NOMO-1 treated with dmso at 0.1 percent for 144 hours (cell line): ENCODE measurements at regions not wholly inside any gene's neighbourhood (a gene's known extent, or its start where the extent isn't known, plus 50 kb on each side); places are given as distances from the start of the nearest gene placed in this dataset.

Source experiments
- DNase-seq: peaks from one replicate; lab custom pipeline; 2025; ENCODE audit not compliant: unreplicated experiment; lab: John Stamatoyannopoulos, UW

DNA sequence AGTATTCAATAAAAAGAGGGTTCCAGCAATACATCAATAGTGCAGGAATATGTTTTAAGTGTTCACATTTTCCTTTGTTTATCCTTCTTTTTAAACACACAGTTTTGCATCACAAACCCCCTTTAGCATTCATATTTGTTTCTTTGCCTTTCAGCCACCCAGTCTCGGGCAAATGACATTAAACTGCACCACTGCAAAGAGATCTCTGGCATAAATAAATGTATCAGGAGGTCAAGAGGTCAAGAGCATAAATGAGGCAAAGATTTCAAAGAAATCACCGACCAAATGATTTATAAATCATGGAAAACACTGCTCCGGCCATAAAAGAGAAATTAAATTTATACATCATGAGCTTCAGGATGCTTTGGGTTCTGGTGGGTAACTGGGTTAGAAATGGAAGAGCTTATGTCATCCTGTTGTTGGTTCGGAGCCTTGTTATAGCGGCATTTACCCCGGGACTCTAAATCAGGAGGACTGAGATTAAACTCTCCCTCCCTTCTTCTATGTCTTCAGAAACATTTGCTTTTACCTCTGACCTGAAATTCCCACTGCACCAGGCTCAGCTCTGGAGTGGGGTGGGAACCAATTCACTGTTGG, 449.6 kb upstream of the CLINT1 start:
- no peak for DNase-seq

DNA sequence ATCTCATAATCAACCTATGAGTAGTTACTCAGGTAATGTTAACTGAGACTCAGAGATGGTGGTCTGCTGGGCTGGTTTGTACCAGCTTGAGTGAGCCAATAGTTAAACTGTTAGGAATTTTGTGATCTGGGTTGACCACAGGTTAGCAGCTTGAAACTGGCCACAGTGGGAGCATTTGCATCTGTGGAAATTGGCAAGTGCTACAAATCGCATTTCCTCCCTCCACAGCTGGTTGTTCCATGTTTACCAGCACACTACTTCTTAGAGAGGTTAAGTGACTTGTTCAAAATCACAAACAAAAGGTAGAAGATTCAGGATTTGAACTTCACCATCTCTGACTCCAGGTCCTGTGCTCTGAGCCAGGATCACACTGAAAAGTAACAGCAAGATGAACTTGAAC, 446.9 kb upstream of the CLINT1 start:
- DNase-seq: no peak

DNA sequence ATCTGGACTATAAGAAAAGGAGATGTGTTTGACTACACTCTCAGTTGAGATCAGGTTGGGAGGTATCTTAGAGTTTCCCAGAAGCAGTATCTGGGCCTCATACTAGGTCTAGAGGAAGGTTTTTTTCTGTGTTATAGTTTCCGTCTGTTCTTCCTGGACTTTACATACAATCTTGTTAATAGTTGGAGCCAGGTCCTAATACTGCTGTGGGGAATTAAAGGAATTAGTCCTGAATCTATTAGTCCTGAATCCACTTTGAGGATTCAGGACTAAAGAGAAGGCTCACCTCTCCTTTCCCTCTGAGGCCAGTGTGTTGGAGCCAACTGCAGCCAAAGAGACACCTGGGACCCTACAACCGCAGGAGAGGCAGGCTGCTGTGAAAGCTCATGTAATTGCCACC, 445.7 kb upstream of the CLINT1 start:
- DNase-seq: no peak

DNA sequence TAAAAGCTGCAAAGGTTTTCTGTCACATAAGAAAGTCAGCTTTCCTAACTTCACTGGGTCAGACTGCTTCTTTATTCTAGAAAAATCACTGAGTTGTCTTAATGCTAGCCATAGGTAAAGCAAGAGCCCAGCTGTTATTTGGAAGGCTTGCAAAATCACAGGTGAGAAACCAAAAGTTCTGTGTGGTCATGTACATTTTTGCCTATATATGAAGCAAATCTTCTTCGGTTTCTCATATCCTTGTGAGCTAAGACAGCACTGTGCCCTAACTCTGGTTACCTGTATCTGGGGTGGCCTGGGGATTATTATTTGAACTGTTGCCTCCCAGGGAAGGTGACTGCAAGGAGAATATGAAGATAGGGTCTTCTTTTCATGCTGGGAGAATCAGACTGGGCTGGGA, 444.9 kb upstream of the CLINT1 start:
- no peak for DNase-seq

DNA sequence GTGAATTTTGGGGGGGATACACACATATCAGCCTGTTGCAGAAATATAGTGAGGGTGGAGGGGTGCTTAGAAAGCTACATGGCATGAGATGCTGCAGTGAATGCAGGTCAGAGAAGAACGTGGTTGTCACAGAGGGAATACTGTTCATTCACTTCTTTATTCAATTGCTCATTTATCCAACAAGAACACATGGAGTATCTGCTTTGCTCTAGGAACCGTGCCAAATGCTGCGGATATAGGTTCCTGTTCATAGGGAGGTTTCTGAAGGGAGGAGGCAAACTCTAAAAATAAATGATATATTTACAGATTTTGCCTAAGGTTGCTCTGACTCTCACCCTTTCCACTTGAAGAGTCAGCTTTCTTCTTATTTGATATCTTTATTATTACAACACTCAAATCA, 444.3 kb upstream of the CLINT1 start:
- no peak for DNase-seq

DNA sequence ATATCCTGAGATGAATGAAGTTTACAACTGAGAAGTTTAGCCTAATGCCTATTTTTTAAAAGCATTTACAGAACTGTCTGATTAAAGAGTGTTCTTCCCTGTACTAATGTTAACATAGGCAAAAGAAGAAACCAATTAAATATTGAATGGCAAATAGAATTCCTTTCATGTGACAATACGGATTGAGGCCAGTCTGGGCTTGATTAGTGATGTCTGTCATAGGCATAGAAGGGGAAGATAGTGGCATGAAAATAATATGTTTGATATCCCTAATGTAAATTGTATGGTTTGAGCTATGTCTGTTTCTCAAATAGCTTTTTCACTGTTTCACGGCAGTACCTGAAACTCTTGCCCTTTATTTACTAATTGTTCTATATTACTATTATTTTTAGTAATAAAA, 443.1 kb upstream of the CLINT1 start:
- DNase-seq: no peak

DNA sequence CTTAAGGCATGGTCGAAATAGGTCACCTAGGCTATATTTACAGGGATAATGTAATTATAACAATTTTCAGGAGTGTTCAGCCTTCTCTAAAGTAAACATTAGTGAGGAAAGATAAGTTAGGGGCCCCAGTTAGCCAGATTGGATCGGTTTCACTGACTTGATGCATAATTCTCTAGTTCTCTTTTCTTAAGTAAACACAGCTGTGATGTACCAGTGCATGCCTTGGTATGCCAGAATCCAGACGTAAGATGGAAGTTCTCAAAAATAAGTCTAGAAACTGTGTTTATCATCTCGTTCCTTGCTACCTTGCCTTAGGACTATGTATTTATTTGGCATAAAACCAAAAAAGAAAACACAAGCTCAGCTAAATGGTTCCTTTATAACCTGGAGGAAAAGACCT, 442.2 kb upstream of the CLINT1 start:
- no peak for DNase-seq

DNA sequence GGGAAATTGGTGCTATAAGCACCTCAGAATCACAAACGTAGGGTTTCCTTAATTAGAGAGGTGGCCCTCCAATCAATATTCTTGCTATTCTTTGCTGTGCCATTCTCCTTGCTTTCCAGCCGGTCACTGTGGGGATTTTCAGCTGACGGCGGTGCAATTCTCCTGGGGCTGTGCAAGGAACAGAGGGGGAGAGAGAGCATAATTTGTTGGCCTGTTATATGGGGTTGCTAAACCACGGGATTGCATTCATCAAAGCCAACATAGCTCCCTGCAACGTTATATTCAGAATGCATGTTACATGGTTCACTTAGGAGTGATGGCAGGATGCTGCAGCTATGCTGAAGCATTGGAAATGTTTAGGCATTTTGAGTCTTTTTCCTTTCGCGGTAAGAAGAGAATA, 441.3 kb upstream of the CLINT1 start:
- no peak for DNase-seq

DNA sequence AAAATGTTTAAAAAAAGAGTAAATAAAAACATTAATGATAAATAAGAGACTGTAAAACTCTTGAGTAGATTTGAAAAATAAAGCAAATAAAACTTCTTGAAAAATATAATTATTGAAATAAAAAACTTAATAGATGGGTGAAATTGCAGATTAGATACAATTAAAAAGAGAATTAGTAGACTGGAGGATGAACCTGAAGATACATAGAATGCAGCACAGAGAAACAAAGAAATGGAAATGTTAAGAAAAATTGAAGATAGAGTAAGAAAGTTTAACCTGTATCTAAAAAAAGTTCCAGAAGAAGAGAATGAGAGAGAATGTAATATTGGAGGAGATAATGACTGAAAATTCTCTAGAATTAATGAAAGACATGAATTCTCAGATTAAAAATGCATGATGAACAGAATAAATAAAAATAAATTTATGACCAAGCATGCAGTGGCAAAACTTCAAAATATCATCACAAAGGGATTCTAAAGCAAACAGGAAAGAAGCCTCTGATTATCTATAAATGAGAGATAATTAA, 438.1 kb upstream of the CLINT1 start:
- no peak for DNase-seq

DNA sequence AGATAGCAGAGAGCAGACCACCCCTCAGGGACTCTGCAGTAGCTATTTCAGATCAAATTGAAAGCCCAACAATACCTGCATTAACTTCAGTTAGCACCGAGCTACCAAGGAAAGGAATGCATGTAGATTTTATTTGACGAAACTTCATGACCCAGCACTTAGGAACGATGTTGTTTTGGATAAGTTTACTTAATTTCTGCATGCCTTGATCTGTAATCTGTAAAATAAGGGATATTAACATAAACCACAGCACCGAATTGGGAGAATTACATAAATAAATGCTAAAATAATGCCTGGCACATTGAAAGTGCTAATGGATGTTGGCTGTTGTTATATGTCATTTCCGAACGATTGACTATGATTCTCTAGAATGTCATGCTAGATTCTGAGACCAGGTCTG, 435.8 kb upstream of the CLINT1 start:
- DNase-seq: no peak

DNA sequence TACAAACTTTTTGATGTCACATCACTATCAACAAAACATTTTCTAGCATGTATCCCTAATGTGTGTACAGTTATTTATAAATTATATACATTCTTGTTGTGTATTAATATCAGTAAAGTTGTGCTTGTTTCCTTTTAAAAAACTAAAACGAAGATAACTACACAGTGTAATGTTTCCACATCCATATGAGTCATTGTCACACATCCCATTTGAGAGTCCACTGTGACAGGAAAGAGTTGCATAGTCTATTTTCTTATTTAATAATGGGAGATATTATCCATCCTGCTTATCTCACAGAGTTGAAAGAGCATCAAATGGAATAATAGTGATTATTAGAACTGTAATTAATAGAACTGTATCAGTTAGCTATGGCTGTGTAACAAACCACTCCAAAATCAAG, 434.0 kb upstream of the CLINT1 start:
- no peak for DNase-seq

DNA sequence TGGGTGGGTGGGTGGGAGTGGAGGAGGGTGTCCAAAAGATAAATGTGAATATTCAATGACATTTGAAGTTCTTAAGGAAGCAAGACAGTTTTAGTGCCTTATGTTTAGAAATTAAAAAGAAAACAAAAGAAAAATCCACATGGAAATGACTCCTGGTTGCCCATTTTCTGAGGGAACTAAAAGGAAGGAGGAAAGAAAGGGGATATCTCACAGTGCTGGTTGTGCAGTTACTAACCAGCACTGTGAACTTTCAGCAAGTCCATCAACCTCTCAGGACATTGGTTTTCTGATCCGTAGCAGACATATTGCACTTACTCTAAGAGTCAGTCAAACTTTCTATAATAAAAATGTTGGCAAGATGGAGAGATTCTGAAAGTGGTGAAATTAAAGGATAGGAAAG, 431.0 kb upstream of the CLINT1 start:
- DNase-seq: no peak

DNA sequence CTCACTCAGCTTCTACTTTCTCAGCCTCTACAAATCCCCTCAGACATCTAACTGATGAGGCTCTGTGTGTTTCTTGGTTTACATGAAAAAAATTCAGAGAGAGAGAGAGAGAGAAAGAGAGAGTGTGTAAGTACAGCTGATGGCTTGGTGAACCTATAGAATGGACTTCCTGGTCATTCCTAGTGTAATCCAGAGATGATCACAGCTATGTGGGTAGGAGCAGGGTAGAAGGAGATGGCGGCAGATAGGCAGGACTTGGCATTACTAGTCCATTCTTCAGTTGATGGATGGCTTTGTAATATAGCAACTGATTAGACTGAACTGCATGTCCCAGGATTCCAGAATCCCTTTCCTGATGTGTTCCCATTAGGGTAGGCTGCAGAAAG, 429.3 kb upstream of the CLINT1 start:
- no peak for DNase-seq

DNA sequence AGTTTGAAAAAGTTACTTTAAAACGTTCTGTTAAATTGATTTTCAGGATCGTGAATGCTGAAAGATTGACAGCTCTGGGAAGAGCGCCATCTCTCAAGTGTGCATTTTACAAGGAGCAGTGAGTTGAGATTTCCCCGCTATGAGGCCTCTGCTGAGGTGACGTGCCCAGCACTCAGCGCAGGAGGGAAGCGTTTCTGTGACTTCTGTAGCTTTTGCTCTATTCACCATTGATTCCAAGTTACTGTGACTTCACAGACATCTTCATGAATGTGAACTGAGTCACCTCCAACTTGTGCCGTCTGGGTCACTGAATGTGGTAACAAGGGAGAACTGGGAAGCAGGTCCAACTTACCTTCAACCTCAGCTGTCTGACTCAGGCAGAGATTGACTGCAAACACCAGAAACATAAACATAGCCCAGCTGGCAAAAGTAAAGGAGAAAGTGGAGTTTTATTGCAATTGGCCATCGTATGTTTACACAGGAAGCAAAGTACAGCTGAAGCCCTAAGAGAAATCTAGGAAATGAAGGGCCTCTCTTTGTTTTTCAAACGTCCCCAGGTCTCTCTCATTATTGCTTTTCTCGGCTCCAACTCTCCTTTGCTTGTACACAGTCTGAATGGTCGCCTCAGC, 428.8 kb upstream of the CLINT1 start:
- no peak for DNase-seq

DNA sequence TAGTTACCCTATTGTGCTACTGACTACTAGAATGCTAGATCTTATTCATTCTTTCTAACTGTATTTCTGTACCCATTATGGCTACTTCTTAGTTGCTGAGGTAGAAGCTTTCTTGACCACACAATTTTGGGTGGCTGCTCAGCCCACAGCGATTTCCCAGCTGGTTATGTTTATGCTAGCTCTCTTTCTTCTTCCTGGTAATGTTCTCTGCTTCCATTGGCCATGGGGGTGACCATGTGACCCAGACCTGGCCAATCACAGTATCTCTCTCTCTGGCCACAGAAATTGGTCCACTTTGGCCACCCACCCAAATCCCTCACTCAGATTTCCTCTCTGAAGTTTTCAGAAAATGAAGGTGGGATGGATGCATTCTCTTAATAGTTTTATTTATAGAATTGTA, 427.9 kb upstream of the CLINT1 start:
- DNase-seq: no peak

DNA sequence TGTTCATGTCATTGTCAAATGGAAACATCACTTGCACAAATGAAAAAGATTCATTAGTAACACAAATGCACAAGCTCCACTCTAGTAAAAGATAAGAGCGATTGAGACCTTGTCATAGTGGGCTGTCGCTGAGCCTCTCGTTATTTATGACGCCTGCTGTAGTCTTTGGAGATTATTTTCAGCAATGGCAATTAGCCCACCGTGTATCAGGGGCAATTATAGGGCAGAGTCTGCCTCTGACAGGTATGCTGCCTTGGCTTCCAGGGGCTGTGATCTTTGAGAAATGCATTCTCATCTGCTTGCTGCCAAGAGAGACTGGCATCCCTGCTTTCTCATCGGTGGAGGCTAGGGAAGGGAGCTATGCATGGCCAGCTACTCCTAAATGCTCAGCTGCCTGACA, 426.8 kb upstream of the CLINT1 start:
- no peak for DNase-seq

DNA sequence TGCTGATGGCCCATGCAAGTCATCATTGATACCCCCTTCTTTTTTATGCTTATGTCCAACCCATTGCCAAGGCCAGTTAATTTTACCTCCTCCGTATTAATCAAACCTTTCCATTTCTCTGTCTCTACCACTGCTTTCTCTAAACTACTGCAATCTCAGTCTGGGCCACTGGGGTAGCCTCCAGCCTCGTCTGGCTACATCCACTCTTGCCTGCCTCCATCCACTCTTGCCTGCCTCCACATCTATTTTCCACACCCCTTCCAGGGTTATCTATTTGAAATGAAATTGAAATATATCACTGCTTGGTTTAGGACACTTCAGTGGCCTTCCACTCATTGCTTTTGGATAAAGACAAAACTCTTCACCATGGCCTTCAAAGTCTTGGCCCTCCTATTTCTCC, 425.3 kb upstream of the CLINT1 start:
- no peak for DNase-seq

DNA sequence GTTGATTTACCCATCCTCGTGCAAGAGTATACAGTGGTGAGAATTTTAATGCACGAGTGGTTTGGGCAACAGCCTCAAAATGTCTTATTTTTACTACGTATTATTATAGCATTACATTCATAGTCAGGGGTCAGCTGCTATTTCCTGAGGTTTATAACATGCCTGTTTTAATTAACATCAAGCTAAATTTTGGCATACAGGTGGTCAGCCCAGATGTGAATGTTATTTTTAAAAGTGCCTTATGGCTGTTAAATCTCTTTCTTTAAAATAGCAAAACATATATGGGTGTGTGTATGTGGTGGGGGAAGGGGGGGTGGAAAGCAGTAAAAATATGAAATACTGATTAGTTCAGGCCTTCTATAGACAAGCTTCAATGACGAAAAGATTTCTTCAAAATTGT, 424.5 kb upstream of the CLINT1 start:
- no peak for DNase-seq

DNA sequence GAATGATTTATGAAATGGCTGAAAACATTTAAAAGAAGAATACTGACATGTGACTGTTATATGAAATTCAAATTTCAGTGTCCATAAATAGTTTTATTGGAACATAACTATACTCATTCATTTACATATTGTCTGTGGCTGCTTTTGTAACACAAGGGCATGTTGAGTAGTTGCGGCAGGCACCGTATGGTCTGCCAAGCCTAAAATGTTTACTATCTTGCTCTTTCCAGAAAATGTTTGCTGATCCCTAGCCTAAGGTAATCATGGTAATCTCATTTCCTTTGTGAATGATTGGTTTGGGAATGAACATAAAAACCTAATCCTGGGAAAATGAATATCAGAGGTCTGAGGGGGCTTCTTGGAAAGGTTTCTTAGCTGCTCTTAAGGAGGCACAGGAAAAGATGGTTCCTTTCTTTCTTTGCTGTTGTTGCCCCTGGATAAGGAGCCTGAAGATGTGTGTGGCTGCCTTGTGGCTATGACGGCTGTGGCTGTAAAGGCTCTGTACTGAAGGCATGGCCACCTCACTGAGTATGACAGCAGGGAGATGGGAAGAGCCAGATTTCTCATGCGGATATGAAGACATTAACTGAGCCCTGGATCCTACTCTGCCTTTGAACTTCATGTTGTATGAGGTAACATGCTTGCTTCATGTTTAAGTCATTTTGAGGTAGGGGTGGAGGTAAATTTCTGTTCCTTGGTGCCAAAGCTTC, 419.4 kb upstream of the CLINT1 start:
- DNase-seq: no peak

DNA sequence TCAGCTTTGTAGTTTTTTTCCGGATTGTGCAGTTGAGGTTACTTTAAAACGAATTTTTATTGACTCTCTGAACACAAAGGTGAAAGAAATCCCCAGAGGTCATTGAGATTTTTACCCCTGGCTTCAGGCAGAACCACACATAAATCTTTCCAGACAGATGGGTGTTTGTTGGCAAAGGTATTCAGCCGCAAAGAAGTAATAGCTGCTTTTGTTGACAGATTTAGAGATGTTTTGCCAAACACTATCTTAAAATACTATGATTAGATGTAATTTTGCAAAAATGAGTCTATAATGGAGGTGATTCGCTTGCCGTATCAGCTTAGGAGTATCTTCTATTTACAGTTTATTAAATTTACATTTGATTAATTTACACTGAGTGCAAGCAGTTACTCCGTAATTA, 418.3 kb upstream of the CLINT1 start:
- no peak for DNase-seq

DNA sequence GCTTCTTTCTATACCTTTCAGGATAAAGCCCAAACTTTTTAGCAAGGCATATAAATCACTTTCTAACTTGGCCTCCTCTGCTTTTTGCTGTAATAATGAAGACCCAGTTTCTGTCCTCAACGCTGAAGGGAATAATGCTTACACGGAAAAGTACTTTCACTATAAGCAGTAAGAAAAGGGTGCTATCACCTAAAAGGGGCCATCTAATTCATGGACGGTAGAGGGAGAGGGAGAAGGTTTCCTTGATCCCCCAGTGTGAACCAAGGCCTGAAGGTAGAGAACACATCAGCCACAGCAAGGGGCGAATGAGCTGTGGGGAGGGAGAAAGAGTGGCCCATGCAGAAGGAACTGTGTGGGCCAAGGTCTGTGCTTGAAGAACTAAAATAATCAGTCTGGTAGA, 417.7 kb upstream of the CLINT1 start:
- DNase-seq: no peak

DNA sequence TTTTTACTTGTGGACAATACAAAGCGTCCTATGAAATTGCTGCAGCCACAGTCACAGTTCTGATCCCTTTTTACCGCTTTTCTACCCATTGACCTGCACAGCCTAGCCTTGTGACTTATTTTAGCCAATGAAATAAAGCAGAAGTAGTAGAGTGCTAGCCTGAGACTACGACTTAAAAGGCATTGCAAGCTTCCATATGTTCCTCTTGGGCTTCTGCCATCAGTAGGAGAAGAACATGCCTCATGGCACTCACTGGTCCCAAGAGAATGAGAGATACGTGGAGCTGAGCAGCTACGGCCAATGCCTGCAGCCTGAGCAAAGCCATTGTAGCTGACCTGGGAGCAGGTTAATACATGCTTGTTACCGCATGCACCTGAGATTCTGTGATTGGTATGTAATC, 416.6 kb upstream of the CLINT1 start:
- no peak for DNase-seq

DNA sequence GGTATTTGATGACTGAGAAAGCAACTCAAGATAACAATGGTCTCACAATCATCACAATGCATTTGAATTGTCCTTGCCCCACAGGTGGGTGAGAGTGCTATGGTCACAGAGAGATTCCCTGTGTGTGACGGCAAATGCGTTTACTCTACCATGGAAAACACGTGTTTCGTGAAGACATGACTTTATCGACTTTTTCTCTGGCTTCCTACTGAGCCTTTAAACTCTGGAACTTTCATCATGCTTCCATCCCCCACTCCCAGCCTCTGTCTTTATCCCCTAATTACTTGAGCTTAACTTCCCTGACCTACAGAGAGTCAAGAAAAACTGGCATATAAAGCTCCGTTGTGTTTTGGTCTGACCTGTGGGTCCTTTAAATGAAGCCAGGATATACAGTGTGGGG, 414.1 kb upstream of the CLINT1 start:
- no peak for DNase-seq
